IMR-90 (cell line): ENCODE measurements at regions not wholly inside any gene's neighbourhood (a gene's known extent, or its start where the extent isn't known, plus 50 kb on each side); places are given as distances from the start of the nearest gene placed in this dataset.

Source experiments
- CEBPB ChIP-seq: IDR thresholded peaks from 2 replicates; pipeline ENCODE4 v1.6.1; 2012; ENCODE audit warnings: low read depth, low read length, improper control_type of control experiment
- MXI1 ChIP-seq: IDR thresholded peaks from 2 replicates; pipeline ENCODE4 v1.6.1; 2012; ENCODE audit warnings: low read depth, mild to moderate bottlenecking, low read length, moderate library complexity, borderline replicate concordance
- POLR2A ChIP-seq: IDR thresholded peaks from 2 replicates; pipeline ENCODE4 v1.6.1; 2012; ENCODE audit warnings: mild to moderate bottlenecking, low read depth, low read length
- RFX5 ChIP-seq: IDR thresholded peaks from 2 replicates; pipeline ENCODE4 v1.8.0; 2012; ENCODE audit warnings: low read depth, mild to moderate bottlenecking, low read length, moderate library complexity
- SMC3 ChIP-seq: fragments of 150-350 bp; IDR thresholded peaks from 2 replicates; pipeline ENCODE4 v1.6.1; 2016; ENCODE audit warnings: low read depth, mild to moderate bottlenecking, antibody characterized with exemption, low read length, moderate library complexity
- TF ChIP-seq, protein P1 (sequence below): conservative IDR thresholded peaks from 2 replicates; pipeline ENCODE4 v1.5.1; 2012; ENCODE audit warnings: mild to moderate bottlenecking, low read depth, low read length, improper control_type of control experiment

DNA sequence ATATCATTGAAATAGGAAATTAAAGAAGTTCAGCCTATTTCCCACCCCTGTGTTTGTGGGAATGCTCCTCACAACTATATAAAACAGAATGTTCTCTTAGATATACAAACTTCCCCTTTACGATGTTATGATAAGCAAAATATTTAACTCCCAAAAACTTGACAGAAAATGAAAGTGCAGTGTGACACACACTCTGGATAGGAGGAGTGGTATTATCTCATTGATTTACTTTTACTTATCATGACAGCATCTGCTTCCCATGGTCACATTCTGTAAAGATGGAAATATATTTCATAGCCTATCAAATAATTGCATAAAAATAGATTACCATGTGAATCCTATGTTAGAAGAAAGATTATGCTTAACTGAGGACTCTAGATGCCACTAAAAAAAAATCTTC lies 96.6 kb upstream of the STK17B start:
- TF ChIP-seq, protein P1, sequence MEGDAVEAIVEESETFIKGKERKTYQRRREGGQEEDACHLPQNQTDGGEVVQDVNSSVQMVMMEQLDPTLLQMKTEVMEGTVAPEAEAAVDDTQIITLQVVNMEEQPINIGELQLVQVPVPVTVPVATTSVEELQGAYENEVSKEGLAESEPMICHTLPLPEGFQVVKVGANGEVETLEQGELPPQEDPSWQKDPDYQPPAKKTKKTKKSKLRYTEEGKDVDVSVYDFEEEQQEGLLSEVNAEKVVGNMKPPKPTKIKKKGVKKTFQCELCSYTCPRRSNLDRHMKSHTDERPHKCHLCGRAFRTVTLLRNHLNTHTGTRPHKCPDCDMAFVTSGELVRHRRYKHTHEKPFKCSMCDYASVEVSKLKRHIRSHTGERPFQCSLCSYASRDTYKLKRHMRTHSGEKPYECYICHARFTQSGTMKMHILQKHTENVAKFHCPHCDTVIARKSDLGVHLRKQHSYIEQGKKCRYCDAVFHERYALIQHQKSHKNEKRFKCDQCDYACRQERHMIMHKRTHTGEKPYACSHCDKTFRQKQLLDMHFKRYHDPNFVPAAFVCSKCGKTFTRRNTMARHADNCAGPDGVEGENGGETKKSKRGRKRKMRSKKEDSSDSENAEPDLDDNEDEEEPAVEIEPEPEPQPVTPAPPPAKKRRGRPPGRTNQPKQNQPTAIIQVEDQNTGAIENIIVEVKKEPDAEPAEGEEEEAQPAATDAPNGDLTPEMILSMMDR, result no peak
- TF ChIP-seq POLR2A, result no peak
- TF ChIP-seq MXI1, result no peak
- no peak for TF ChIP-seq RFX5
- no peak for TF ChIP-seq SMC3
- TF ChIP-seq CEBPB, result no peak
